H9 (cell line): ENCODE measurements at regions not wholly inside any gene's neighbourhood (a gene's known extent, or its start where the extent isn't known, plus 50 kb on each side); places are given as distances from the start of the nearest gene placed in this dataset.

Source experiments
- DNase-seq: peaks from one replicate; pipeline ENCODE4 v3.0.0-alpha.2; 2017
- H2AFZ ChIP-seq: one replicate; pipeline ENCODE4 v1.6.1; 2013; ENCODE audit warnings: mild to moderate bottlenecking, low read length, control low read depth, moderate library complexity
- H2AK5ac ChIP-seq: 2 replicates; pipeline ENCODE4 v1.6.1; 2013; ENCODE audit warnings: low read length, control low read depth, mixed read lengths; ENCODE audit not compliant: insufficient read length
- H2BK120ac ChIP-seq: one replicate; pipeline ENCODE4 v1.6.1; 2013; ENCODE audit warnings: low read depth, mild to moderate bottlenecking, low read length, control low read depth, inconsistent platforms; ENCODE audit not compliant: poor library complexity, severe bottlenecking
- H2BK12ac ChIP-seq: 2 replicates; pipeline ENCODE4 v1.6.1; 2013; ENCODE audit warnings: low read length, control low read depth, mixed read lengths, low read depth; ENCODE audit not compliant: insufficient read length
- H2BK15ac ChIP-seq: 2 replicates; pipeline ENCODE4 v1.6.1; 2013; ENCODE audit warnings: low read depth, low read length, control low read depth
- H2BK20ac ChIP-seq: one replicate; pipeline ENCODE4 v1.6.1; 2013; ENCODE audit warnings: low read depth, mild to moderate bottlenecking, low read length, control low read depth, inconsistent platforms; ENCODE audit not compliant: poor library complexity, severe bottlenecking
- H2BK5ac ChIP-seq: 2 replicates; pipeline ENCODE4 v1.6.1; 2013; ENCODE audit warnings: low read length, control low read depth, mixed read lengths; ENCODE audit not compliant: insufficient read length
- H3K14ac ChIP-seq: 2 replicates; pipeline ENCODE4 v1.6.1; 2013; ENCODE audit warnings: low read length, control low read depth; ENCODE audit not compliant: insufficient read depth
- H3K18ac ChIP-seq: 2 replicates; pipeline ENCODE4 v1.6.1; 2013; ENCODE audit warnings: low read depth, mild to moderate bottlenecking, mixed read lengths, low read length, control low read depth; ENCODE audit not compliant: insufficient read length
- H3K23ac ChIP-seq: 2 replicates; pipeline ENCODE4 v1.6.1; 2013; ENCODE audit warnings: low read length, control low read depth, mixed read lengths, low read depth; ENCODE audit not compliant: insufficient read length
- H3K23me2 ChIP-seq: 2 replicates; pipeline ENCODE4 v1.6.1; 2013; ENCODE audit warnings: low read depth, mild to moderate bottlenecking, mixed read lengths, low read length, control low read depth; ENCODE audit not compliant: insufficient read length, poor library complexity, severe bottlenecking
- H3K27ac ChIP-seq: 2 replicates; pipeline ENCODE4 v1.5.1; 2013; ENCODE audit warnings: low read length, control low read depth, mixed read lengths, low read depth; ENCODE audit not compliant: insufficient read length
- H3K27me3 ChIP-seq: 2 replicates; pipeline ENCODE4 v1.6.1; 2013; ENCODE audit warnings: low read length, control low read depth, inconsistent platforms; ENCODE audit not compliant: insufficient read depth
- H3K4ac ChIP-seq: 2 replicates; pipeline ENCODE4 v1.6.1; 2013; ENCODE audit warnings: low read depth, mild to moderate bottlenecking, control low read depth, inconsistent platforms, low read length, moderate library complexity
- H3K4me1 ChIP-seq: 2 replicates; pipeline ENCODE4 v1.6.1; 2013; ENCODE audit warnings: low read length, control low read depth, inconsistent platforms; ENCODE audit not compliant: insufficient read depth
- H3K4me2 ChIP-seq: 2 replicates; pipeline ENCODE4 v1.6.1; 2013; ENCODE audit warnings: low read length, control low read depth, mixed read lengths; ENCODE audit not compliant: insufficient read length, insufficient read depth
- H3K56ac ChIP-seq: 2 replicates; pipeline ENCODE4 v1.6.1; 2013; ENCODE audit warnings: low read depth, mild to moderate bottlenecking, mixed read lengths, low read length, control low read depth; ENCODE audit not compliant: insufficient read length
- H3K79me1 ChIP-seq: 2 replicates; pipeline ENCODE4 v1.6.1; 2013; ENCODE audit warnings: low read depth, mild to moderate bottlenecking, moderate library complexity, low read length, control low read depth, inconsistent platforms; ENCODE audit not compliant: insufficient read depth, poor library complexity, severe bottlenecking
- H3K79me2 ChIP-seq: 2 replicates; pipeline ENCODE4 v1.6.1; 2013; ENCODE audit warnings: low read length, control low read depth, inconsistent platforms; ENCODE audit not compliant: insufficient read depth
- H3K9ac ChIP-seq: 2 replicates; pipeline ENCODE4 v1.6.1; 2013; ENCODE audit warnings: low read length, control low read depth, mixed read lengths; ENCODE audit not compliant: insufficient read length; ENCODE audit errors: extremely low read depth
- H3K9me3 ChIP-seq: one replicate; pipeline ENCODE4 v1.6.1; 2013; ENCODE audit warnings: low read depth, low read length, inconsistent platforms; ENCODE audit not compliant: control insufficient read depth
- H3T11ph ChIP-seq: one replicate; pipeline ENCODE4 v1.6.1; 2013; ENCODE audit warnings: mild to moderate bottlenecking, low read length, control low read depth, inconsistent platforms
- H4K20me1 ChIP-seq: one replicate; pipeline ENCODE4 v1.6.1; 2013; ENCODE audit not compliant: control insufficient read depth, insufficient read length, insufficient read depth
- H4K5ac ChIP-seq: 2 replicates; pipeline ENCODE4 v1.6.1; 2013; ENCODE audit warnings: low read depth, mild to moderate bottlenecking, mixed read lengths, low read length, control low read depth; ENCODE audit not compliant: insufficient read length
- H4K8ac ChIP-seq: replicated peaks from 2 replicates; pipeline ENCODE4 v1.6.1; 2013; ENCODE audit warnings: low read length, control low read depth, mixed read lengths, low read depth; ENCODE audit not compliant: insufficient read length
- H4K91ac ChIP-seq: 2 replicates; pipeline ENCODE4 v1.6.1; 2013; ENCODE audit warnings: low read depth, mild to moderate bottlenecking, moderate library complexity, mixed read lengths, low read length, control low read depth; ENCODE audit not compliant: insufficient read length
- H3K27ac Mint-ChIP-seq, 3 experiments: 2 replicates in 2 of 3; 3 replicates in 1 of 3; pipeline ENCODE4 v1.8.0; 2020 to 2021; ENCODE audit warnings: mixed read lengths in 3 of 3, mild to moderate bottlenecking in 1 of 3, moderate library complexity in 1 of 3
- H3K27me3 Mint-ChIP-seq: 2 replicates; pipeline ENCODE4 v1.8.0; 2021; ENCODE audit warnings: low read depth, mild to moderate bottlenecking, moderate library complexity, mixed read lengths
- H3K36me3 Mint-ChIP-seq, 3 experiments: 2 replicates in 2 of 3; 3 replicates in 1 of 3; pipeline ENCODE4 v1.8.0; 2020 to 2021; ENCODE audit warnings: low read depth in 3 of 3, mixed read lengths in 3 of 3; ENCODE audit not compliant: insufficient read depth in 1 of 3
- H3K4me1 Mint-ChIP-seq, 2 experiments: 2 replicates each; pipeline ENCODE4 v1.8.0; 2020; ENCODE audit warnings: mixed read lengths in 2 of 2
- H3K4me3 Mint-ChIP-seq, 2 experiments: 2 replicates in 1 of 2; 3 replicates in 1 of 2; pipeline ENCODE4 v1.8.0; 2020 to 2021; ENCODE audit warnings: mild to moderate bottlenecking in 2 of 2, mixed read lengths in 2 of 2, moderate library complexity in 1 of 2
- H3K9me3 Mint-ChIP-seq, 2 experiments: 2 replicates in 1 of 2; 3 replicates in 1 of 2; pipeline ENCODE4 v1.8.0; 2020; ENCODE audit warnings: mild to moderate bottlenecking in 2 of 2, mixed read lengths in 2 of 2, moderate library complexity in 1 of 2
- CTCF ChIP-seq: fragments of 200-600 bp; sonication (generic); conservative IDR thresholded peaks from 3 replicates; pipeline ENCODE4 v1.8.0; 2021; ENCODE audit warnings: antibody characterized with exemption, mild to moderate bottlenecking
- WGBS: extraction: QIAGEN DNeasy Blood & Tissue Kit; methylation state at CpG from one replicate; pipeline ENCODE4 v1.1.7; 2013; ENCODE audit warnings: missing lambda C conversion rate, low lambda C conversion rate, mixed read lengths; ENCODE audit not compliant: insufficient read length; ENCODE audit errors: extremely low coverage; 5-methylcytosine and 5-hydroxymethylcytosine counted together

GRCh38 chr10:61089251-61089650, 145.3 kb upstream of the RHOBTB1 start:
- no peaks in the 10 kb centered on the region for H3K9me3 ChIP-seq
- no peaks in the 10 kb centered on the region for H3K27me3 ChIP-seq
- no peaks in the 10 kb centered on the region for H4K20me1 ChIP-seq
- TF ChIP-seq CTCF = no peak
- H3K27ac Mint-ChIP-seq = no peak overlapping the region
- H3K79me1 ChIP-seq = no peaks in the 10 kb centered on the region
- H3K18ac ChIP-seq = no peak overlapping the region
- no peak overlapping the region for H2AK5ac ChIP-seq
- H3K4ac ChIP-seq = no peak overlapping the region
- peaks cover 6 to 17% of the 10 kb centered on the region in 2 experiments for H3K4me1 Mint-ChIP-seq
- H4K5ac ChIP-seq = no peak overlapping the region
- H4K8ac ChIP-seq = no peak overlapping the region
- no peak overlapping the region for H3K23ac ChIP-seq
- H3K9ac ChIP-seq = no peak overlapping the region
- H2BK12ac ChIP-seq = no peak overlapping the region
- no peak overlapping the region for H3K4me2 ChIP-seq
- no peaks in the 10 kb centered on the region for H3K36me3 Mint-ChIP-seq
- H3K27me3 Mint-ChIP-seq = no peaks in the 10 kb centered on the region
- H2AFZ ChIP-seq = no peak overlapping the region
- H3T11ph ChIP-seq = no peak overlapping the region
- no peak overlapping the region for H2BK120ac ChIP-seq
- H2BK5ac ChIP-seq = no peak overlapping the region
- H2BK15ac ChIP-seq = no peak overlapping the region
- H2BK20ac ChIP-seq = no peak overlapping the region
- no peaks in the 10 kb centered on the region for H3K79me2 ChIP-seq
- no peak for DNase-seq
- no peak overlapping the region for H3K14ac ChIP-seq
- no peak overlapping the region for H4K91ac ChIP-seq
- no peak overlapping the region for H3K4me3 Mint-ChIP-seq
- H3K4me1 ChIP-seq = no peaks in the 10 kb centered on the region
- no peaks in the 10 kb centered on the region for H3K23me2 ChIP-seq
- WGBS = no CpG with 5 or more reads among the region's 1 CpG
- no peak overlapping the region for H3K27ac ChIP-seq
- H3K56ac ChIP-seq = no peak overlapping the region
- H3K9me3 Mint-ChIP-seq = peaks cover under 1 to 3% of the 10 kb centered on the region in 2 experiments; a peak in 3 of 5 replicates
